ENCODE measurements at regions not wholly inside any gene's neighbourhood (a gene's known extent, or its start where the extent isn't known, plus 50 kb on each side); places are given as distances from the start of the nearest gene placed in this dataset.

DNA sequence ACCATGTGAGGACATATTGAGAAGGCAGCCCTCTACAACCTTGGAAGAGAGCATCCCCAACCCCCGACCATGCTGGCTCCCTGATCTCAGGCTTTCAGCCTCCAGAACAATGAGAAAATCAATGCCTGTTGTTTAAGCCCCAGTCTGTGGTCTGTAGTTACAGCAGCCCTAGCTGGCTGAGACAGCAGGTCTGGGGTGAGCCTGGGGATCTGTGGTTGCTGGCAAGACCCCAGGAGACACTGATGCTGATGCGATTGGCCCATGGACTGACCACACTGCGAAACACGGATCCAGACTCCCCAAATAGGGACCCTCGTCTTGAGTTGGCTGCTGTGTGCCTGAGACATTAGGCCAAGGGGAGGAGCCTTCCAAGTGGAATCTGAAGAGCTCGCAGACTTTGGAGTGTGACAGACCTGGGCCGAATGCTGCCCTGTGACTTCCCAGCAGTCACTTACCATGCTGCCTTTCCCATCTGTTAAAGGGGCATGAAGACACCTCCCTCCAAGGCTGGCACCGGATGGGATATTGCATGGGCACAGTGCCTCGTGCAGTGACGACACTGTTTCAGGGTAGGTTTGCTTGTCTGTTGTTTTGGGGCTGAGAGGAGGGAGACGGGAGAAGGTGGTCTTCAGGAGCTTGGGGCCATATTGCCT lies 147.8 kb upstream of the RPL38 start:
- Mint-ChIP-seq H3K27me3 (peaks cover 43% of the 10 kb centered on the region), H3K9me3 (no peaks in the 10 kb centered on the region)
- ATAC-seq = no peak

GRCh38 chr17:74059479-74060240 lies 143.8 kb upstream of the RPL38 start:
- Mint-ChIP-seq H3K4me1 (no peaks in the 10 kb centered on the region), H3K27ac (no peak overlapping the region), H3K9me3 (peaks cover 3% of the 10 kb centered on the region), H3K27me3 (peaks cover 36% of the 10 kb centered on the region), H3K36me3 (no peaks in the 10 kb centered on the region), H3K4me3 (no peak overlapping the region)
- ATAC-seq = no peak

More for the DNA sequence above, 147.8 kb upstream of the RPL38 start:
- Mint-ChIP-seq H3K27ac (no peak overlapping the region), H3K4me3 (no peak overlapping the region), H3K36me3 (no peaks in the 10 kb centered on the region), H3K4me1 (no peaks in the 10 kb centered on the region)

DNA sequence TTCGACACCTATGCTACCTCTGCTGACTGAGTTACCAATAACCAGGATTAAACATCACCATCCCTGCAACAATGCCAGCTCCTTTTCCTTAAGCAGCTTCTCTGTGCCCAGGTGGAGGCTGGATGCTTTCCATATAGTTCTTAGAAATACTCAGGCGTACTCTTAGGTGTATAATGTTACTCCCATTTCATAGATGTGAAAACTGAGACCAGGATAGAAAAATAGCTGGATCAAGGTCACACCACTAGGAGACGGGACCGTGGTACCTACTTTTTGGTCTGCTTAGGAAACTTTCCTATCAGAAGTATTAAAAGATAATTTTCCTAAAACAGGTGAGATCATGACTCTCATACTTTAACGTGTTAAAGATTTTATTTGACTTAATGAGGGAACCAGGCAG lies 141.7 kb upstream of the RPL38 start:
- Mint-ChIP-seq H3K27ac (no peak overlapping the region), H3K4me1 (no peaks in the 10 kb centered on the region), H3K9me3 (peaks cover 3% of the 10 kb centered on the region), H3K36me3 (no peaks in the 10 kb centered on the region), H3K27me3 (peaks cover 26% of the 10 kb centered on the region), H3K4me3 (no peak overlapping the region)
- ATAC-seq = no peak

GRCh38 chr17:74062234-74062633 lies 141.2 kb upstream of the RPL38 start:
- peaks cover 26% of the 10 kb centered on the region for H3K27me3 Mint-ChIP-seq
- H3K27ac Mint-ChIP-seq = no peak overlapping the region
- ATAC-seq = no peak
- no peaks in the 10 kb centered on the region for H3K36me3 Mint-ChIP-seq
- no peaks in the 10 kb centered on the region for H3K4me1 Mint-ChIP-seq
- H3K4me3 Mint-ChIP-seq = no peak overlapping the region
- peaks cover 3% of the 10 kb centered on the region for H3K9me3 Mint-ChIP-seq

DNA sequence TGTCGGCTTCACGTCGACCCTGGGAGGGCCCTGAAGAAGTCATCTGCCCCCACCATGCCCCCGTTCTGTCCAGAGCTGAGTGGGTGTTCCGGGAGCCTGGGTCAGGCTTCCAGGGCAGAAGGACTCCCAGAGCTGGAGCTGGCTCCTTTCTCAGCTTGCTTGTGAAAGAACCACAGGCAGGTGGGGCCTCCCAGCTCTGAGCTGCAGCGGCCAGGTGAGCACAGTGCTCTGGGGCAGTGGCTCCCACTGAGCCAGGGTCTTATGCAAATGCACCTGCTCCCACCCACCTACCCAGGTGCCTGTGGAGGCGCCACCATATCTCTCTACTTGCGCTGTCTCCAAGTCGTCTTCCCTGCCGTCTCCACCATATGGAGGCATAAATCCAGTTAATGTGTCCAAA lies 140.0 kb upstream of the RPL38 start:
- peaks cover 28% of the 10 kb centered on the region for H3K27me3 Mint-ChIP-seq
- no peaks in the 10 kb centered on the region for H3K36me3 Mint-ChIP-seq
- no peaks in the 10 kb centered on the region for H3K4me1 Mint-ChIP-seq
- H3K9me3 Mint-ChIP-seq = peaks cover 3% of the 10 kb centered on the region
- H3K27ac Mint-ChIP-seq = no peak overlapping the region
- H3K4me3 Mint-ChIP-seq = no peak overlapping the region
- no peak for ATAC-seq

- Mint-ChIP-seq H3K4me3 (no peak overlapping the region), H3K27ac (no peak overlapping the region), H3K27me3 (peaks cover 19% of the 10 kb centered on the region), H3K4me1 (no peaks in the 10 kb centered on the region), H3K9me3 (no peaks in the 10 kb centered on the region), H3K36me3 (no peaks in the 10 kb centered on the region)
- ATAC-seq = no peak
These were observed 133.1 kb upstream of the RPL38 start for GRCh38 chr17:74070374-74070773.

GRCh38 chr17:74070998-74071679 lies 132.3 kb upstream of the RPL38 start:
- Mint-ChIP-seq H3K9me3 (no peaks in the 10 kb centered on the region), H3K36me3 (no peaks in the 10 kb centered on the region), H3K27ac (no peak overlapping the region), H3K4me3 (no peak overlapping the region), H3K27me3 (peaks cover 15% of the 10 kb centered on the region), H3K4me1 (no peaks in the 10 kb centered on the region)
- ATAC-seq = no peak

- Mint-ChIP-seq H3K27me3 (peaks cover 3% of the 10 kb centered on the region), H3K4me1 (no peaks in the 10 kb centered on the region), H3K4me3 (no peak overlapping the region), H3K9me3 (no peaks in the 10 kb centered on the region), H3K27ac (no peak overlapping the region), H3K36me3 (no peaks in the 10 kb centered on the region)
- no peak for ATAC-seq
These were observed 131.1 kb upstream of the RPL38 start for GRCh38 chr17:74072340-74072739.

DNA sequence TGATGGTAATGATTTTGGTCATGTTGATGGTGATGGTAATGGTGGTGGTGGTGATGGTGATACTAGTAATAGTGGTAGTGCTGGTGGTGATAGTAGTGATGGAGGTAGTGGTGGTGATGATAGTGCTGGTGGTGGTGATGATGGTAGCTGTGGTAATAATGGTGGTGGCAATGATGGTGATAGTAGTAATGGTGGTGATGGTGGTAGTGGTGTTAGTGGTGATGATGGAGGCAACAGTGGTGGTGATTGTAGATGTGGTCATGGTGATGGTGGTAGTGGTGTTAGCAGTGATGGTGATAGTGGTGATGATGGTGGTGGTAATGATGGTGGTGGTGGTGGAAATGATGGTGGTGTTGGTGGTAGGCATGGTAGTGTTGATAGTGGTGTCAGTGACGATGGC lies 127.0 kb upstream of the RPL38 start:
- H3K27me3 Mint-ChIP-seq = peaks cover 8% of the 10 kb centered on the region
- H3K4me1 Mint-ChIP-seq = no peaks in the 10 kb centered on the region
- no peaks in the 10 kb centered on the region for H3K36me3 Mint-ChIP-seq
- no peak overlapping the region for H3K4me3 Mint-ChIP-seq
- no peaks in the 10 kb centered on the region for H3K9me3 Mint-ChIP-seq
- no peak for ATAC-seq
- no peak overlapping the region for H3K27ac Mint-ChIP-seq

DNA sequence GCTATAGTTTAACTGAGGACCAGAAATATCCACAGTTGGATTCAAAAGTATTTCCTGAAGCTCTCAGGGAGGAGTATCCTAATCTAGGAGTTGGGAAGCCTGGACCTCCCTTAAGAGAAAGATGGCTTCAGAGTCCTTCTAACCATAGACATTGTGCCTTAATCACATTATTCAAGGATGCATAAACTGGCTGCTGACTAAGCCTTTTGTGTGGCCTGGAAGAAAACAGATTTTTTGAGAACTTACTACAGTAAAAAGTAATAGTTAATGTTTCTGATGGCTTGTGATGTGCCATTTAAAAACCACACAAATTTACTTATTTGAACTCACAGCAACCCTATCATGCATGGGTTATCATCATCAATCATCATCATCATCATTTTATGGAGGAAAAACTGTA lies 126.2 kb upstream of the RPL38 start:
- ATAC-seq = no peak
- no peaks in the 10 kb centered on the region for H3K9me3 Mint-ChIP-seq
- no peaks in the 10 kb centered on the region for H3K36me3 Mint-ChIP-seq
- no peak overlapping the region for H3K4me3 Mint-ChIP-seq
- no peaks in the 10 kb centered on the region for H3K4me1 Mint-ChIP-seq
- peaks cover 16% of the 10 kb centered on the region for H3K27me3 Mint-ChIP-seq
- H3K27ac Mint-ChIP-seq = no peak overlapping the region

DNA sequence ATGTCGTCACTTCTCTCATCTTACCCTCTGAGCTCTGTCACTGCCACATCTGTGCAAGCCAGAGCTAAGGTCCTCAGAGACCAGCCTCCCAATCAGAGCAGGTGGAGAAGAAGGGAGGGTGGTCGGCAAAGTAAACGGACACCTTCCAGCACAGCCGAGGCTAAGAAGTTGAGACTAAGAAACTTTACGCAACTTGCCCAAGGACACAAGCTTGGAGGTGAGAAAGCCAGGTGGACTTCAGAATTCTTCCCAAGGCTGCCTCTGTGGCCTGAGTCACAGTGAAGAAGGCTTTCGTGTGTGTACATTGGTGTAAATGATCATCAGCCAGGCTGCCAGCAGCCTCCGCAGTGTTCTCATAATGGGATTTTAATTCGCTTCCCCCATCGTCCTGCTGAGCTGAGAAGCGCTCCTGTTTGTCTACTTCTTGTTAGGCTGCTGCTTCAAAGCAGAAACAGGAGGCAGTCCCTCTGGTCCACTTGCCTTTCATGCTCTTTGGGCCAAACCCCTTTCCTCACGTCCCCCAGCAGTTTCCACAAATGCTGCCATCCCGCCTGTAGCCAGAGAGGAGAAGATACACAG lies 125.0 kb upstream of the RPL38 start:
- Mint-ChIP-seq H3K4me1 (no peaks in the 10 kb centered on the region), H3K4me3 (no peak overlapping the region), H3K27ac (no peak overlapping the region), H3K9me3 (no peaks in the 10 kb centered on the region), H3K36me3 (no peaks in the 10 kb centered on the region), H3K27me3 (peaks cover 25% of the 10 kb centered on the region)
- no peak for ATAC-seq

DNA sequence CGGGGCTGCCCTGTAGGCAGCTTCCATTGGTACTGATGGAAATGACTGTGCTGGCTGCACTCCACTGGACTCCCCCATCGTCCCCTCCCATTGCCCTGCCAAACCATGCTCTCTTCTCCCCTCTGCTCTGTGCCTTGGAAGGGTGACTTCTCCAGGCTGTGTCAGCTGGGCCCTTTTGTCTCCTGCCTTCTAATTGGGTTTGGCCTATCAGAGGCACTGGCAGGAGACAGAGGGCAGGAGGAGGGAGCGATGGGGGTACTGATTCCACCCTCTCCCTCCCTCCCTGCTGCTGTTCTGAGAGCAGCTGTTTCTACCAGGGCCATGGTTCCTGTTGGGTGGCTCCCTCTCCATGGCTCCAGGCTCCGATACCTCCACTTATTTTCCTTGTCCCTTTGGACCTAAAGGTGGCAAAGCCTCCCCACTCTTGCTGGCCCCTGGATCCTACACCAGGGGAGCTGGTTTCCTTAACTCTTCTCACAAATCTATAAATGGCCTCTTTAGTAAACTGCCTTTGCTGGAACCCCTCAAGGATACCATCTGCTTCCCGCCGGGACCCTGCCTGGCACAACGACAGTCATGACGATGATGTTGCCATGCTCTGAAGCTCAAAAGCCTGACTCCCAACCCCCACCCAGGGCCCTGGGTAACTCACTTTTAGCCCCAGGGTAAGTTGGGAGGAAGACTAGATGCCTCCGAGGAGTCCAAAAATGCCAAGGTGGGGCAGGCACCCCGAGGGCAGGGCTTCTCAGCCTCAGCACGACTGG lies 123.8 kb upstream of the RPL38 start:
- Mint-ChIP-seq H3K4me1 (no peaks in the 10 kb centered on the region), H3K9me3 (peaks cover under 1% of the 10 kb centered on the region), H3K27ac (no peak overlapping the region), H3K36me3 (no peaks in the 10 kb centered on the region), H3K27me3 (peaks cover 25% of the 10 kb centered on the region), H3K4me3 (no peak overlapping the region)
- ATAC-seq = no peak

GRCh38 chr17:74080656-74081582 lies 122.6 kb upstream of the RPL38 start:
- Mint-ChIP-seq H3K4me1 (no peaks in the 10 kb centered on the region), H3K9me3 (peaks cover 10% of the 10 kb centered on the region), H3K27me3 (peaks cover 25% of the 10 kb centered on the region), H3K36me3 (no peaks in the 10 kb centered on the region), H3K27ac (no peak overlapping the region), H3K4me3 (no peak overlapping the region)
- ATAC-seq = no peak

GRCh38 chr17:74082886-74083285 lies 120.6 kb upstream of the RPL38 start:
- no peak for ATAC-seq
- Mint-ChIP-seq H3K27ac (no peak overlapping the region), H3K4me1 (no peaks in the 10 kb centered on the region), H3K4me3 (no peak overlapping the region), H3K27me3 (peaks cover 41% of the 10 kb centered on the region), H3K9me3 (peaks cover 10% of the 10 kb centered on the region), H3K36me3 (no peaks in the 10 kb centered on the region)
